ENCODE measurements at regions not wholly inside any gene's neighbourhood (a gene's known extent, or its start where the extent isn't known, plus 50 kb on each side); places are given as distances from the start of the nearest gene placed in this dataset.
"Not testable (repeated sequence)": the region's sequence is repeated elsewhere in the genome, so short reads cannot be mapped to it uniquely, and the experiment has no call there.

DNA sequence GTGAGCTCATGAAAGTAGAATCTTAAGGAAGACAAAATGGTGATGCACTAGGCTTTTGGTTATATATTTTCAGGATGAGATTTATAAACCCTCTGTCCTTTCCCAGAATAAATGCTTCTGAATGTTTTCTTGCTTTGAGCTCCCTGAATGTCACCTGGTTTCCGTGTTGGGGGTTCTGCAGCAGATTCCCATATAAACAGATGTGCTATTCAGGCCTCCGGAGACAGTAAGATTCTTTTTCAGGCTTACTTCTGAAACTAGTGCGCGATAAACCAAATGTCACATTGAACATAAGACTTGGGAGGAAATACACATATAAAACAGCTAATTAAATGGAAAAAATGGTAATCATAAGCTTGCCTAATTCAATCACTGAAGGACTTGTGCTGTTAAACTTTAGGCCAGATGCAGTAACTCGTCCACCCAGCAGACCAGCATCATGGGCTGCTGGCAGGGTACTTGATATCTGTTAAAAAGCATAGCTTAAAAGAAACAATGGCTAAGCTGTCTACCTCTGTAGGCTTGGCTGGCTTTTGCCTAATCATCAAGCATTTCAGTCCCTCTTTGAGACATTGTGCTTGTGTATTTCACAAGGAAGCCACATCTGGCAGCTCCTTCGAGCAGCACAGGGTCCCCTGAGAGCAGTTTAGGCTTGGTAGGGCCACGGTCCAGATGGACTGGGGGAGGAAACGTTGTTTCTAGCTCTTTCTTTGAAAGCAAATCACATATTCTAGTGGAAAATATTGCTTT lies 281.2 kb upstream of the KIAA1217 start:
- H2AFZ ChIP-seq (ENCODE audit: low read depth, low read length): no peak overlapping the region

GRCh38 chr10:23934023-23934422 lies 274.9 kb upstream of the KIAA1217 start:
- not testable (repeated sequence) for DNase-seq (ENCODE audit: low read depth); H3K4me3 ChIP-seq (ENCODE audit: insufficient read depth, low read depth, low read length); H3K9me3 ChIP-seq (ENCODE audit: insufficient read depth, low read depth, low read length); H3K9me3 Mint-ChIP-seq (ENCODE audit: unreplicated experiment); H2AFZ ChIP-seq (ENCODE audit: low read depth, low read length); H3K4me1 ChIP-seq (ENCODE audit: insufficient read depth, low read length); H3K9ac ChIP-seq (ENCODE audit: low read length); H3K27me3 Mint-ChIP-seq (ENCODE audit: low read depth, unreplicated experiment); H4K20me1 ChIP-seq (ENCODE audit: insufficient read depth, low read length); H3K27ac ChIP-seq (ENCODE audit: low read depth, low read length); H3K4me2 ChIP-seq (ENCODE audit: low read length); H3K27me3 ChIP-seq (ENCODE audit: insufficient read depth, low read length); H3K4me1 Mint-ChIP-seq (ENCODE audit: low read depth, unreplicated experiment); FAIRE-seq; H3K36me3 ChIP-seq (ENCODE audit: insufficient read depth, low read length); H3K27ac Mint-ChIP-seq (ENCODE audit: unreplicated experiment); H3K4me3 Mint-ChIP-seq (ENCODE audit: unreplicated experiment); H3K36me3 Mint-ChIP-seq (ENCODE audit: low read depth, unreplicated experiment); H3K79me2 ChIP-seq (ENCODE audit: insufficient read depth, low read length)

More for the DNA sequence above, 281.2 kb upstream of the KIAA1217 start:
- Mint-ChIP-seq H3K4me1 (ENCODE audit: low read depth, unreplicated experiment) (no peaks in the 10 kb centered on the region), H3K36me3 (ENCODE audit: low read depth, unreplicated experiment) (no peaks in the 10 kb centered on the region), H3K27ac (ENCODE audit: unreplicated experiment) (no peak overlapping the region), H3K4me3 (ENCODE audit: unreplicated experiment) (no peak overlapping the region), H3K27me3 (ENCODE audit: low read depth, unreplicated experiment) (no peaks in the 10 kb centered on the region), H3K9me3 (ENCODE audit: unreplicated experiment) (no peaks in the 10 kb centered on the region)
- TF ChIP-seq, protein P1, sequence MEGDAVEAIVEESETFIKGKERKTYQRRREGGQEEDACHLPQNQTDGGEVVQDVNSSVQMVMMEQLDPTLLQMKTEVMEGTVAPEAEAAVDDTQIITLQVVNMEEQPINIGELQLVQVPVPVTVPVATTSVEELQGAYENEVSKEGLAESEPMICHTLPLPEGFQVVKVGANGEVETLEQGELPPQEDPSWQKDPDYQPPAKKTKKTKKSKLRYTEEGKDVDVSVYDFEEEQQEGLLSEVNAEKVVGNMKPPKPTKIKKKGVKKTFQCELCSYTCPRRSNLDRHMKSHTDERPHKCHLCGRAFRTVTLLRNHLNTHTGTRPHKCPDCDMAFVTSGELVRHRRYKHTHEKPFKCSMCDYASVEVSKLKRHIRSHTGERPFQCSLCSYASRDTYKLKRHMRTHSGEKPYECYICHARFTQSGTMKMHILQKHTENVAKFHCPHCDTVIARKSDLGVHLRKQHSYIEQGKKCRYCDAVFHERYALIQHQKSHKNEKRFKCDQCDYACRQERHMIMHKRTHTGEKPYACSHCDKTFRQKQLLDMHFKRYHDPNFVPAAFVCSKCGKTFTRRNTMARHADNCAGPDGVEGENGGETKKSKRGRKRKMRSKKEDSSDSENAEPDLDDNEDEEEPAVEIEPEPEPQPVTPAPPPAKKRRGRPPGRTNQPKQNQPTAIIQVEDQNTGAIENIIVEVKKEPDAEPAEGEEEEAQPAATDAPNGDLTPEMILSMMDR (IDR thresholded peaks at IDR 0.05; ENCODE audit: insufficient read depth, low read depth, low read length): no peak
- TF ChIP-seq EZH2 (IDR thresholded peaks at IDR 0.05; ENCODE audit: insufficient read depth, low read length): no peak
- Histone ChIP-seq H3K4me2 (ENCODE audit: low read length) (no peak overlapping the region), H4K20me1 (ENCODE audit: insufficient read depth, low read length) (no peaks in the 10 kb centered on the region), H3K27ac (ENCODE audit: low read depth, low read length) (no peak overlapping the region), H3K36me3 (ENCODE audit: insufficient read depth, low read length) (no peaks in the 10 kb centered on the region), H3K79me2 (ENCODE audit: insufficient read depth, low read length) (no peaks in the 10 kb centered on the region), H3K9ac (ENCODE audit: low read length) (no peak overlapping the region), H3K4me1 (ENCODE audit: insufficient read depth, low read length) (no peaks in the 10 kb centered on the region), H3K27me3 (ENCODE audit: insufficient read depth, low read length) (no peaks in the 10 kb centered on the region), H3K4me3 (ENCODE audit: insufficient read depth, low read depth, low read length) (no peak overlapping the region), H3K9me3 (ENCODE audit: insufficient read depth, low read depth, low read length) (no peaks in the 10 kb centered on the region)
- DNase-seq (ENCODE audit: low read depth) (no peak), FAIRE-seq (no peak)

DNA sequence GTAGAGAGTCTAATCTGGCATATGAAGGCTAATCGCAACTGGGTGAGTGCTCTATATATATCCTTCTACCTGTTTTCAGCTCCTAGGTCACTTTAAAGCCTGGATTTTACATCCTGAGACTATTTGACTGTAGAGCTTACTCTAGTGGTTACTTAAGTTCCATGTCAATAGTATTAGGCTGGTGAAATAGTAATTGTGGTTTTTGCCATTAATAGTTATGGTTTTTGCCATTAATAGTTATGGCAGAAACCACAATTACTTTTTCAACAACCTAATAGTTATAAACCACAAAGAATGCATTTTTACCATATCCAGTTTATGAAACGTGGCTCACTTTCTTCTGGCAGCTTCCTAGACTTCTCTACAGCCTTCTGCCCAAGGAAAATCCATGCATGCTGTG lies 263.1 kb upstream of the KIAA1217 start:
- Mint-ChIP-seq H3K9me3 (ENCODE audit: unreplicated experiment) (no peaks in the 10 kb centered on the region), H3K4me3 (ENCODE audit: unreplicated experiment) (no peak overlapping the region), H3K4me1 (ENCODE audit: low read depth, unreplicated experiment) (no peaks in the 10 kb centered on the region), H3K27ac (ENCODE audit: unreplicated experiment) (no peak overlapping the region), H3K36me3 (ENCODE audit: low read depth, unreplicated experiment) (no peaks in the 10 kb centered on the region), H3K27me3 (ENCODE audit: low read depth, unreplicated experiment) (no peaks in the 10 kb centered on the region)
- DNase-seq (ENCODE audit: low read depth) (no peak), FAIRE-seq (no peak)
- Histone ChIP-seq H4K20me1 (ENCODE audit: insufficient read depth, low read length) (no peaks in the 10 kb centered on the region), H3K9me3 (ENCODE audit: insufficient read depth, low read depth, low read length) (no peaks in the 10 kb centered on the region), H3K9ac (ENCODE audit: low read length) (no peak overlapping the region), H3K36me3 (ENCODE audit: insufficient read depth, low read length) (no peaks in the 10 kb centered on the region), H3K79me2 (ENCODE audit: insufficient read depth, low read length) (no peaks in the 10 kb centered on the region), H3K4me2 (ENCODE audit: low read length) (no peak overlapping the region), H3K4me1 (ENCODE audit: insufficient read depth, low read length) (no peaks in the 10 kb centered on the region), H3K27ac (ENCODE audit: low read depth, low read length) (no peak overlapping the region), H3K27me3 (ENCODE audit: insufficient read depth, low read length) (no peaks in the 10 kb centered on the region), H2AFZ (ENCODE audit: low read depth, low read length) (no peak overlapping the region), H3K4me3 (ENCODE audit: insufficient read depth, low read depth, low read length) (no peak overlapping the region)
- no peak for TF ChIP-seq EZH2 (IDR thresholded peaks at IDR 0.05; ENCODE audit: insufficient read depth, low read length)
- TF ChIP-seq, protein P1 (IDR thresholded peaks at IDR 0.05; ENCODE audit: insufficient read depth, low read depth, low read length): no peak

All from astrocyte (in vitro differentiated cells and primary cell).